Liver (tissue), 7 donors: ENCODE measurements at regions not wholly inside any gene's neighbourhood (a gene's known extent, or its start where the extent isn't known, plus 50 kb on each side); places are given as distances from the start of the nearest gene placed in this dataset.

Experiments used
- DNase-seq: peaks from one replicate; pipeline ENCODE4 v3.0.0-alpha.2; 2017; ENCODE audit warnings: low spot score
- H3K27ac ChIP-seq, 2 donors: one replicate each; pipeline ENCODE4 v1.7.0; 2013; ENCODE audit warnings: inconsistent platforms in 2 of 2, low read length in 2 of 2, control low read depth in 1 of 2, low read depth in 1 of 2, mild to moderate bottlenecking in 1 of 2
- H3K27me3 ChIP-seq, 4 donors: one replicate each; pipeline versions ENCODE4 v1.6.1 to v1.7.0; 2013; ENCODE audit warnings: low read length in 3 of 4, inconsistent platforms in 1 of 4, mild to moderate bottlenecking in 1 of 4, moderate library complexity in 1 of 4; ENCODE audit not compliant: control insufficient read depth in 4 of 4, insufficient read depth in 4 of 4
- H3K36me3 ChIP-seq, 4 donors: one replicate each; pipeline versions ENCODE4 v1.6.1 to v1.7.0; 2013; ENCODE audit warnings: low read length in 3 of 4, mild to moderate bottlenecking in 3 of 4, low read depth in 1 of 4, moderate library complexity in 1 of 4; ENCODE audit not compliant: control insufficient read depth in 4 of 4, insufficient read depth in 3 of 4
- H3K4me1 ChIP-seq, 4 donors: one replicate each; pipeline versions ENCODE4 v1.6.1 to v1.7.0; 2013; ENCODE audit warnings: low read length in 3 of 4, mild to moderate bottlenecking in 3 of 4, moderate library complexity in 1 of 4; ENCODE audit not compliant: control insufficient read depth in 4 of 4, insufficient read depth in 4 of 4
- H3K4me3 ChIP-seq, 3 donors: one replicate each; pipeline versions ENCODE4 v1.6.1 to v1.7.0; 2013; ENCODE audit warnings: low read length in 3 of 3, control low read depth in 1 of 3, low read depth in 1 of 3, mild to moderate bottlenecking in 1 of 3
- H3K9ac ChIP-seq, 2 donors: one replicate each; pipeline ENCODE4 v1.7.0; 2013; ENCODE audit warnings: low read length in 2 of 2, mild to moderate bottlenecking in 2 of 2, moderate library complexity in 2 of 2, control low read depth in 1 of 2, low read depth in 1 of 2
- H3K9me3 ChIP-seq, 4 donors: one replicate each; pipeline versions ENCODE4 v1.6.1 to v1.7.0; 2013; ENCODE audit warnings: low read length in 3 of 4; ENCODE audit not compliant: control insufficient read depth in 4 of 4
- ATF3 ChIP-seq: IDR thresholded peaks from 2 replicates; pipeline ENCODE4 v1.6.1; 2016; ENCODE audit warnings: antibody characterized with exemption
- EGR1 ChIP-seq, 2 donors: IDR thresholded peaks; 2 replicates each; pipeline ENCODE4 v1.6.1; 2016 to 2018; ENCODE audit warnings: antibody characterized with exemption in 2 of 2, low read depth in 2 of 2
- FOXA1 ChIP-seq: IDR thresholded peaks from 2 replicates; pipeline ENCODE4 v1.6.1; 2016; ENCODE audit warnings: antibody characterized with exemption
- FOXA2 ChIP-seq: IDR thresholded peaks from 2 replicates; pipeline ENCODE4 v1.6.1; 2016; ENCODE audit warnings: antibody characterized with exemption
- GABPA ChIP-seq, 2 donors: IDR thresholded peaks in 1 of 2; conservative IDR thresholded peaks in 1 of 2; 2 replicates each; pipeline ENCODE4 v1.6.1; 2016; ENCODE audit warnings: antibody characterized with exemption in 2 of 2, mild to moderate bottlenecking in 1 of 2, moderate library complexity in 1 of 2
- HNF4A ChIP-seq, 2 donors: conservative IDR thresholded peaks; 2 replicates each; pipeline ENCODE4 v1.6.1; 2016; ENCODE audit warnings: antibody characterized with exemption in 2 of 2, mild to moderate bottlenecking in 2 of 2
- HNF4G ChIP-seq: IDR thresholded peaks from 2 replicates; pipeline ENCODE4 v1.6.1; 2016; ENCODE audit warnings: antibody characterized with exemption
- JUND ChIP-seq, 2 donors: IDR thresholded peaks; 2 replicates each; pipeline ENCODE4 v1.6.1; 2016; ENCODE audit warnings: antibody characterized with exemption in 2 of 2
- MAX ChIP-seq: IDR thresholded peaks from 2 replicates; pipeline ENCODE4 v1.6.1; 2016; ENCODE audit warnings: antibody characterized with exemption
- NR2F2 ChIP-seq: IDR thresholded peaks from 2 replicates; pipeline ENCODE4 v1.6.1; 2016; ENCODE audit warnings: antibody characterized with exemption
- RAD21 ChIP-seq, 2 donors: IDR thresholded peaks; 2 replicates each; pipeline ENCODE4 v1.6.1; 2016; ENCODE audit warnings: antibody characterized with exemption in 2 of 2, mild to moderate bottlenecking in 2 of 2
- RXRA ChIP-seq, 2 donors: IDR thresholded peaks; 2 replicates each; pipeline ENCODE4 v1.6.1; 2017 to 2018; ENCODE audit warnings: antibody characterized with exemption in 2 of 2, mild to moderate bottlenecking in 1 of 2
- SP1 ChIP-seq: IDR thresholded peaks from 2 replicates; pipeline ENCODE4 v1.6.1; 2018; ENCODE audit warnings: antibody characterized with exemption, mild to moderate bottlenecking
- TAF1 ChIP-seq: conservative IDR thresholded peaks from 2 replicates; pipeline ENCODE4 v1.6.1; 2016; ENCODE audit warnings: antibody characterized with exemption, mild to moderate bottlenecking
- YY1 ChIP-seq: IDR thresholded peaks from 2 replicates; pipeline ENCODE4 v1.6.1; 2016; ENCODE audit warnings: antibody characterized with exemption, mild to moderate bottlenecking
- ZBTB33 ChIP-seq: IDR thresholded peaks from 2 replicates; pipeline ENCODE4 v1.6.1; 2016; ENCODE audit warnings: antibody characterized with exemption
- WGBS: extraction: QIAGEN DNeasy Blood & Tissue Kit; methylation state at CpG from one replicate; pipeline ENCODE4 v1.1.7; 2013; 5-methylcytosine and 5-hydroxymethylcytosine counted together
- donor health status: healthy.
- donor health status: healthy.
- donor health status: healthy.
- donor health status: healthy.

- DNase-seq: no peak
- peaks cover 4 to 20% (median 16%) of the 10 kb centered on the region in 4 donors for H3K4me1 ChIP-seq
- peaks cover 0 to 27% (median 1%) of the 10 kb centered on the region in 4 donors for H3K27me3 ChIP-seq
- H3K4me3 ChIP-seq: peak overlapping the region in 2 of 3 donors; percentile 60 to 64
- H3K9ac ChIP-seq: no peak overlapping the region
- WGBS: 1% methylated on average over 18 of the region's 18 CpGs
- TF ChIP-seq SP1 (no peak), FOXA1 (no peak), ATF3 (no peak), RXRA (IDR thresholded peaks at IDR 0.05) (no peak), HNF4G (no peak), GABPA (IDR thresholded peaks at IDR 0.05 in 1 of 2, conservative IDR thresholded peaks at IDR 0.05 in 1 of 2) (no peak), NR2F2 (no peak), EGR1 (IDR thresholded peaks at IDR 0.05; ENCODE audit: low read depth in 2 of 2) (no peak), FOXA2 (no peak), JUND (IDR thresholded peaks at IDR 0.05) (no peak), ZBTB33 (no peak), YY1 (no peak)
- no peak overlapping the region for H3K27ac ChIP-seq
- no peaks in the 10 kb centered on the region for H3K36me3 ChIP-seq
- H3K9me3 ChIP-seq: peaks cover 0 to 4% (median 0%) of the 10 kb centered on the region in 4 donors
These were observed 138.1 kb upstream of the ZIC3 start for GRCh38 chrX:137427816-137428215.

- Histone ChIP-seq H3K27ac (no peak overlapping the region), H3K4me3 (peak overlapping the region in 1 of 3 donors; percentile 64), H3K9me3 (peaks cover 0 to 4% (median 0%) of the 10 kb centered on the region in 4 donors), H3K36me3 (no peaks in the 10 kb centered on the region), H3K4me1 (peaks cover 4 to 20% (median 16%) of the 10 kb centered on the region in 4 donors), H3K27me3 (peaks cover 0 to 29% (median 1%) of the 10 kb centered on the region in 4 donors), H3K9ac (no peak overlapping the region)
- WGBS: 4% methylated on average over 20 of the region's 20 CpGs
- TF ChIP-seq FOXA2: no peak
- no peak for TF ChIP-seq RAD21 (IDR thresholded peaks at IDR 0.05)
- no peak for TF ChIP-seq HNF4A (conservative IDR thresholded peaks at IDR 0.05)
- no peak for DNase-seq
These were observed 138.5 kb upstream of the ZIC3 start for GRCh38 chrX:137427426-137427778.

GRCh38 chrX:137426695-137427425, 139.1 kb upstream of the ZIC3 start:
- Histone ChIP-seq H3K9ac (no peak overlapping the region), H3K27ac (no peak overlapping the region), H3K9me3 (peaks cover 0 to 4% (median 0%) of the 10 kb centered on the region in 4 donors), H3K4me3 (peak overlapping the region in 1 of 3 donors; percentile 64), H3K4me1 (peaks cover 4 to 20% (median 16%) of the 10 kb centered on the region in 4 donors), H3K27me3 (peaks cover 0 to 30% (median 1%) of the 10 kb centered on the region in 4 donors), H3K36me3 (no peaks in the 10 kb centered on the region)
- no peak for DNase-seq
- no peak for TF ChIP-seq HNF4A (conservative IDR thresholded peaks at IDR 0.05)
- no peak for TF ChIP-seq JUND (IDR thresholded peaks at IDR 0.05)
- TF ChIP-seq NR2F2: no peak
- TF ChIP-seq MAX: no peak
- no peak for TF ChIP-seq FOXA1
- TF ChIP-seq TAF1: no peak
- no peak for TF ChIP-seq SP1
- no peak for TF ChIP-seq EGR1 (IDR thresholded peaks at IDR 0.05; ENCODE audit: low read depth in 2 of 2)
- TF ChIP-seq ATF3: no peak
- WGBS: 9% methylated on average over 37 of the region's 37 CpGs
